IgD-negative memory B cell (primary cell): ENCODE measurements at regions not wholly inside any gene's neighbourhood (a gene's known extent, or its start where the extent isn't known, plus 50 kb on each side); places are given as distances from the start of the nearest gene placed in this dataset.

ENCODE experiments used
- H3K27ac Mint-ChIP-seq, 3 donors: one replicate each; pipeline ENCODE4 v1.8.0; 2020 to 2022; ENCODE audit warnings: mild to moderate bottlenecking in 3 of 3, mixed read lengths in 3 of 3, moderate library complexity in 1 of 3
- H3K27me3 Mint-ChIP-seq: one replicate; pipeline ENCODE4 v1.8.0; 2021; ENCODE audit warnings: mixed read lengths
- H3K36me3 Mint-ChIP-seq: one replicate; pipeline ENCODE4 v1.8.0; 2020; ENCODE audit warnings: mild to moderate bottlenecking, mixed read lengths
- H3K4me1 Mint-ChIP-seq, 3 donors: one replicate each; pipeline ENCODE4 v1.8.0; 2020 to 2022; ENCODE audit warnings: mixed read lengths in 3 of 3, mild to moderate bottlenecking in 1 of 3
- H3K4me3 Mint-ChIP-seq, 4 donors: one replicate each; pipeline ENCODE4 v1.8.0; 2020 to 2022; ENCODE audit warnings: mild to moderate bottlenecking in 4 of 4, mixed read lengths in 4 of 4, moderate library complexity in 3 of 4
- H3K9me3 Mint-ChIP-seq, 3 donors: one replicate each; pipeline ENCODE4 v1.8.0; 2020 to 2021; ENCODE audit warnings: mixed read lengths in 3 of 3, mild to moderate bottlenecking in 1 of 3

DNA sequence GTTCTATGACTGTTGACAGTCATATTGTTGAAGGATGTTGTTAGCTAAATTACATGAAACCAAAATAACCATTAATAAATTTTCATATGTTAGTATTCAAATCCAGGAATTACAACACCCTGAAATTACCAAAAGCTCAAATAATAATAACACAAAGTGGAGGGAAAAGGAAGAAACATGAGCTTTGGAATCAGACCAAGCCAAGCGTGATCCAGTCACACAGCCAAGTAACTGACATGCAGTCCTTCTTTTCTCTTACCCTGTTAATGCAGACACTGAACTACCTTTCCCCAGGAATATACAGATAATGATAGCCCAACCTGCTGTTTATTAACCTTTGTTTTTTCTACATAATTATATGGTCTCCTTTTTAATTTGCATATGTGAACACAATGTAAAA lies 130.2 kb downstream of the HS3ST1 start:
- Mint-ChIP-seq H3K27me3 (no peaks in the 10 kb centered on the region), H3K9me3 (no peaks in the 10 kb centered on the region), H3K4me3 (no peak overlapping the region)

DNA sequence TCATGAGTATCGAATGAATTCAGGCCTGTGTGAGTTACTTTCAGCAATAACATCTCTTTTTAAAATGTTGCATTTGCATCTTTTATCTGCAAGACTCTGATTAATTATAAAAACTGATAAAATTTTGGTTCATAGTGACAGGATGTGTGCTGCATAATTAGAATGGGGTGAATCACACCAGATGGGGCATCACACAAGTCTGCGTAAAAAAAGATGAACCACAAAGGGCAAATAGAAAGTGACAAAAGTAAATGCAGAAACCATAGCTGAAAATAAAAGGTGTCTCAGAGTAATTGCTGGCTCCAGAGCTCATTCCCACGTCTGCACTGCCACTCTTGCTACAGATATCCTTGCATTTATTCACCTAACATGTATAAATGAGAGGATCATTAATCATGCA lies 131.1 kb downstream of the HS3ST1 start:
- no peaks in the 10 kb centered on the region for H3K27me3 Mint-ChIP-seq

More for the DNA sequence above, 130.2 kb downstream of the HS3ST1 start:
- Mint-ChIP-seq H3K27ac (no peak overlapping the region), H3K4me1 (peaks cover 12 to 28% (median 16%) of the 10 kb centered on the region in 3 donors), H3K36me3 (peaks cover 2% of the 10 kb centered on the region)

DNA sequence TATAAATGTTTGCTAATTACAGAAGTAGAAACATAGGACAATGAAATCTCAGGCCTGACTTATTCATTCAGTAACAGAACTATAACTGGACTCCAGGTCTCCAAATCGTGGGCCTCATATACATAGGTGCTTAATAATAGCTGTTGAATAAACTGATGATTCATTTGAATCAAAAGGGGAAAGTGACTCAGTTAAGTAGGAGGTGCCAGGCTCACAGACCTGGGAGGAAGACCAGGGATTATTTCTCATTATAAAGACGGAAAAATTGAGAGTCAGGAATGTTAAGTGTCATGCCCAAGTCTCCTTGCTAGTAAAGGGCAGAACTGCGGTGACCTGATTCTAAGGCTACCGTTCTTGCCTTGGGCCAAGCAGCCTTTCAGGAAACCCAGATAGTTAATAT lies 131.5 kb downstream of the HS3ST1 start:
- Mint-ChIP-seq H3K36me3 (peaks cover 2% of the 10 kb centered on the region), H3K4me3 (peak overlapping the region in 1 of 4 donors; percentile 47), H3K4me1 (peaks cover 12 to 28% (median 13%) of the 10 kb centered on the region in 3 donors), H3K27ac (no peak overlapping the region), H3K27me3 (no peaks in the 10 kb centered on the region), H3K9me3 (no peaks in the 10 kb centered on the region)

More for the DNA sequence above, 131.1 kb downstream of the HS3ST1 start:
- H3K9me3 Mint-ChIP-seq, result no peaks in the 10 kb centered on the region
- H3K36me3 Mint-ChIP-seq, result peaks cover 2% of the 10 kb centered on the region
- no peak overlapping the region for H3K27ac Mint-ChIP-seq
- H3K4me3 Mint-ChIP-seq, result peak overlapping the region in 1 of 4 donors; percentile 47
- H3K4me1 Mint-ChIP-seq, result peaks cover 12 to 28% (median 13%) of the 10 kb centered on the region in 3 donors

DNA sequence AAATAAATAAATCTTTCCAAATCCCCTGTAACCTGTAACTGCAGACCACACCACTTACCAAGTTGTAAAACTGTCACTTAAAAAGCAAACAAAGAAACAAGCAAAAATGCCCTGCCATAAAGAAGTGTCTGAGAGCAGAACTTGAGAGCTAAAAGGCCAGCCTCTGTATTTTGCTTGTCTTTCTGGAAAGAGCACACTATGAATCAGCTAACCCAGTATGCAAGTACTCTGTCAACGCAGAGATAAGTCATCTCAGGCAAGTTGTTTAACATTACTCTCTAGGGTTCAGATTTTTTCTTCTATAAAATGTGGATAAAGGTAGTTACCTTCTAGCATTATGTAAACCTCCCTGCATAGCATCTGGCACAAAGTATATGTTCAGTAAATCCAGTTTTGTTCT lies 134.8 kb downstream of the HS3ST1 start:
- Mint-ChIP-seq H3K36me3 (peaks cover 2% of the 10 kb centered on the region), H3K4me3 (no peak overlapping the region), H3K27me3 (no peaks in the 10 kb centered on the region), H3K4me1 (peaks cover 10 to 28% (median 13%) of the 10 kb centered on the region in 3 donors), H3K9me3 (no peaks in the 10 kb centered on the region), H3K27ac (no peak overlapping the region)

DNA sequence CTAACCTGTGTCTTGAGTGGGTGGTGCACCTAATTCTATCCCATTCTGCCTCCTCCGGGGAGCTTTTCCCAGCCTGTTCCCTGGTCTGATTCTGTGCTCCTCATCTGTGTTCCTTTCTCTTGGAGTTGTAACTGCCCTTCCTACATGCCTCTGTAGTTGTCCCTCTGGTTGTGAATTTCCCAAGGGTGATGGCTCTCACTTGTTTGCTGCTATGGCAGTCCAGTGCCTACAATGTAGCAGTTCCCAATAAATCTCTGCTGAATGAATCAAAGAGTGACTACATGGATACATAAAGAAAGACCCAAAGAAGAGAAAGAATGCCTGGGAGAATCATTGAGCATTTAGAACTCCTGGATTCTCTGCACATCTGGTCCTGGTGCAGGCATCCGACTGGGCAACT lies 141.6 kb downstream of the HS3ST1 start:
- peaks cover 9 to 16% (median 15%) of the 10 kb centered on the region in 3 donors for H3K9me3 Mint-ChIP-seq
- H3K27me3 Mint-ChIP-seq, result no peaks in the 10 kb centered on the region
- H3K36me3 Mint-ChIP-seq, result no peaks in the 10 kb centered on the region
- H3K27ac Mint-ChIP-seq, result peak overlapping the region in 1 of 3 donors; percentile 54
- H3K4me3 Mint-ChIP-seq, result peak overlapping the region in 2 of 4 donors; percentile 30 to 54
- peaks cover 10 to 17% (median 11%) of the 10 kb centered on the region in 3 donors for H3K4me1 Mint-ChIP-seq

DNA sequence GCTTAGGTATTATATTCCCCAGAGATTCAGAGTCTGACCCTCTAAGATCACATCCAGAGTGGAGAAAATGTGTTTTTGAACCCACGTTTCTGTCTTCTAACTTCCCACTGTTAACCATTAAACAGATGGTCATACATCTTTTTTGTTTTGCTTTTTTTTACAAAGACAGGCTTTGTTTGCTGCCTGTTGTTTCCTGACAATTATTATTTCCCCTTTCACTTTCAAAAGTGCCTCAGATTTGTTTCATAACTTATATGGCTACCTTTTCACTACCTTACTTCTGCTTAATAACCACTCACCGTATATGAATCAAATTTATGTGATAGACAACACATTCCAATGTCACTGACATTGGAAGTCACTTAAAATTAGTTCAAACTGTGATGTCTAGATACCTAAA lies 142.2 kb downstream of the HS3ST1 start:
- Mint-ChIP-seq H3K27ac (peak overlapping the region; percentile 2 to 54 (median 8)), H3K4me3 (peak overlapping the region in 2 of 4 donors; percentile 6 to 54), H3K4me1 (peaks cover 10 to 17% (median 11%) of the 10 kb centered on the region in 3 donors)

DNA sequence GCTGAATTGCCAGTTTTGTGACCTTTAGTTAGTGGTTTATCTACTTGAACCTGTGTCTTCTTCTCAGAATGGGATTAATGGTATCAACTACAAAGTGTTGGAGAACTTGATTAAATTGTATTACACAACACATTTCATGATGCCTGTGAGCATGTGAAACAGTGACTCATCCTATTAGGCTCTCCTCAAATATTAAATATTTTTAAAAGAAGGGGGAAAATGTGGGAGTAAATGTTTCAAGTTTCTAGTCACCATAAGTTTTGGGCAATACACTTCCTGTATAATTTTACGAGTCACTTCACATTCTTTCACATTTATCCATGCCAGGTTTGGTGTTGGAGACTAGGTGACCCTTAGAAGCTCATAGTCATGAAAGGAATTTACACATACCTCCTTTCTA lies 147.0 kb downstream of the HS3ST1 start:
- Mint-ChIP-seq H3K4me1 (peaks cover 4 to 6% (median 5%) of the 10 kb centered on the region in 3 donors), H3K9me3 (peaks cover 6 to 20% (median 16%) of the 10 kb centered on the region in 3 donors), H3K27me3 (no peaks in the 10 kb centered on the region), H3K27ac (no peak overlapping the region), H3K36me3 (no peaks in the 10 kb centered on the region), H3K4me3 (no peak overlapping the region)

More for the DNA sequence above, 142.2 kb downstream of the HS3ST1 start:
- Mint-ChIP-seq H3K9me3 (peaks cover 9 to 16% (median 15%) of the 10 kb centered on the region in 3 donors), H3K27me3 (no peaks in the 10 kb centered on the region), H3K36me3 (no peaks in the 10 kb centered on the region)

DNA sequence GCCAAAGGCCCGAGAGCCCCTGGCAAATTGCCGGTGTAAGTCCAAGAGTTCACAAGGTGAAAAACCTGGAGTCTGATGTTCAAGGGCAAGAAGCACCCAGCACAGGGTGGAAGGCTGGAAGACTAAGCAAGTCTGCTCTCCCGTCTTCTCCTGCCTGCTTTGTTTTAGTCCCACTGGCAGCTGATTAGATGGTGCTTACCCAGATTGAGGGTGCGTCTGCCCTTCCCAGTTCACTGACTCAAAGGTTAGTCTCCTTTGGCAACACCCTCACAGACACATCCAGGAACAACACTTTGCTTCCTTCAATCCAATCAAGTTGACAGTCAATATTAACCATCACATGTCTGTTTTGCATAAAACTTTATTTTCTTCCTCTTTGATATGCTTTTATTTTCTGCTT lies 157.4 kb downstream of the HS3ST1 start:
- Mint-ChIP-seq H3K27ac (no peak overlapping the region), H3K36me3 (peaks cover 7% of the 10 kb centered on the region), H3K4me1 (peaks cover 0 to 6% (median 3%) of the 10 kb centered on the region in 3 donors), H3K27me3 (no peaks in the 10 kb centered on the region), H3K9me3 (peaks cover 2 to 11% (median 9%) of the 10 kb centered on the region in 3 donors), H3K4me3 (no peak overlapping the region)

DNA sequence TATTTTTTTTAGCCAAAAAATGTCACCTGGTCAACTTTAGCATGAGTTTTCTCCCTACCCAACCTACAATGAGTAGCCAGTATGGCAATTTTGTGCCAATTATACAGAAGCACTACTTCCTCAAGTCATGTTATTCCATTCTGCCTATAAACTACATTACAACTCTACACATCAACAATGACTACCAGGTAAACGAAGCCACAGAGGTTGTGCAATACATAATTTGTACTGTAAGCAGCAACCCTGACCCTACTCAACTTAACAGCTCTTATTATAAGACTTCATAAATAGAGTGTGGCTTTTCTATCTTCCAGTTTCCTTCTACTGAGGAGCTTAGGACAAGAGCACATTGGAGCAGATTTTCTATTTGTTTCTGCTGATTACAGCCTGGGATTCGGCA lies 160.5 kb downstream of the HS3ST1 start:
- Mint-ChIP-seq H3K36me3 (peaks cover 8% of the 10 kb centered on the region), H3K27me3 (peaks cover 1% of the 10 kb centered on the region), H3K4me3 (no peak overlapping the region), H3K4me1 (peaks cover 0 to 6% (median 3%) of the 10 kb centered on the region in 3 donors), H3K9me3 (peaks cover 2 to 11% (median 9%) of the 10 kb centered on the region in 3 donors), H3K27ac (no peak overlapping the region)

DNA sequence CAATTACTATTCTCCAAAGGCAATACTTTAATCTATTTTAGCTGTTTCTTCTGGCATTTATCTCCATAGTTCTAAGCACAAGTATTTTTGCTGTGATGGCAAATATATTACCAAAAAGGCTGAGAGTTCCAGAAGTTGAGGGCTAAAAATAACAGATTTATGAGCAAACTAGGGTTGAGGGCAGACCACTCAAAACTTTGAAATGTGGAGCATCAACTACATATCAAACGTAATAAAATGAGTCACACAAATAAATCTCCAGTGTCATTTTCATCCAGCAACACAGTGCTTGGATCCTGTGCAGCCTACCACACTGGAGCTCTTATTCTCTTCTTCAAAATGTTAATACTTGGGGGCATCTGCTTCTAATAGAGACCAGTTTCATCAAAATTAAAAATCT lies 163.9 kb downstream of the HS3ST1 start:
- H3K4me1 Mint-ChIP-seq, result no peaks in the 10 kb centered on the region
- H3K27me3 Mint-ChIP-seq, result peaks cover 1% of the 10 kb centered on the region
- H3K27ac Mint-ChIP-seq, result no peak overlapping the region
- H3K9me3 Mint-ChIP-seq, result peaks cover 2 to 9% (median 8%) of the 10 kb centered on the region in 3 donors
- no peak overlapping the region for H3K4me3 Mint-ChIP-seq
- H3K36me3 Mint-ChIP-seq, result peaks cover 3% of the 10 kb centered on the region

DNA sequence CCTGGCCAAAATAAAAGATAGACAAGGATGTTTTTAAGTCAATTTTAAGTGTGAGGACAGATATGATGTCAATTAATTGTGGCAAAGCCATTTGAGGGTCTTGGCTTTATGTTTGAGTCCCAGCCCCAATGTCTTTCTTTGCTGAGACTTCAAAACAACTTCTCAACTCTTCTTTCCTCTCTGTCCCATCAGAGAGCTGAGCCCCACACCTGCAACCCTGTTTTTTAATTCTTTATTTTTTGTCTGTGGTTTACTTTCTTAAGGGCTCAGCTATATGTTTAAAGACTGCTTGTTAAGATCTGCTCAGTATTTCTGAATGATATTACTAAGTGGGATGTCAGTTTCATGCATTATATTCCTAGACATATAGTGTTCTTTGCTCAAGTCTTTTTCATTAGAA lies 164.3 kb downstream of the HS3ST1 start:
- H3K36me3 Mint-ChIP-seq, result peaks cover 3% of the 10 kb centered on the region
- no peak overlapping the region for H3K27ac Mint-ChIP-seq
- peaks cover 2 to 9% (median 8%) of the 10 kb centered on the region in 3 donors for H3K9me3 Mint-ChIP-seq
- no peaks in the 10 kb centered on the region for H3K4me1 Mint-ChIP-seq
- H3K27me3 Mint-ChIP-seq, result peaks cover 1% of the 10 kb centered on the region
- no peak overlapping the region for H3K4me3 Mint-ChIP-seq

DNA sequence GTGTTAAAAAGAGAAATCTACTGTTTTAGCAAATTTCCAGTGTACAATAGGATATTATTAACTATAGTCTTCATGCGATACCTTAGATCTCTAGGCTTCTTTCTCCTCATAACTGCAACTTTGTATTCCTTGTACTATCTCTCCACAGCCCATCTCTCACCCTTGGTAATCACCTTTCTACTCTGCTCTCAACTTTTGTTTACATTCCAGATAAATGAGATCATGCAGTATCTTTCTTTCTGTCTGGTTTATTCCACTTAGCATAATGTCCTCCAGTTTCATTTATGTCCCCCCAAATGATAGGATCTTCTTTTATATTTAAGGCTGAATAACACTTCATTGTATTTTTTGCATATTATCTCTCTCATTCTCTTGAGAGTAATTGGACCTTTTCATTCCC lies 165.5 kb downstream of the HS3ST1 start:
- Mint-ChIP-seq H3K27me3 (peaks cover 1% of the 10 kb centered on the region), H3K4me1 (no peaks in the 10 kb centered on the region), H3K36me3 (peaks cover 3% of the 10 kb centered on the region), H3K27ac (no peak overlapping the region), H3K4me3 (no peak overlapping the region), H3K9me3 (peaks cover 2 to 9% (median 8%) of the 10 kb centered on the region in 3 donors)

DNA sequence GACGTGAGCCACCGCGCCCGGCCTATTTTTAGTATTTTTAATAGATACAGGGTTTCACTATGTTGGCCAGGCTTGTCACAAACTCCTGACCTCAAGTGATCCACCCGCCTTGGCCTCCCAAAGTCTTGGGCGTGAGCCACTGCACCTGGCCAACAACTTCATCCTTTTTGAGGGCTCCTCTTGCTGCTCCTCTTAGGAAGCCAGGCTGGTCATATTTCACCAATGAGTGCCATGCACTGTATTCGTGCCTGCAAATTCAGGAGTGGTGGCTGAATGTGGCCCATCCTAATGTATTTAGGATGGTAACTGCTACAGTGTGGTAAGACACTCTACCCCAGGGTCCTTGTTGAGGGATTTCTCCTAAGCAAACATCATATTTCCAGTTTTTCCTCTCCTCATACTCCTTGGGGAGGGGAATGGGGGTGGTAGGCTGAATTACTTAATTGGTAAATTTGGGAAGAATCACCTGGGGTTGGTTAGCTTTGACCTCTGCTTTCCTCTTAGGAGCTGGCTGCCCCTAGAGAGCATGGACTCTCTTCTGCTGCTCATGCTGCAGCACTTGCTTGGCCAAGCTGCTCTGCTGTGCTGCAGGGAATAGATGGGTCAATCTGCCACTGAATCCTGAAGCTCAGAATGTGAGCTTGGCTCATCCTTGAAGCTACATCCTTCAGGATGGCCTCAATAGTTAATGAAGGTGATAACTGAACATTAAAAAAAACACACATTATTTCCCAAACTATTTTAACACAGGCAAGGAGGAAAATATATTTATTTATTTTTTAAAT lies 167.4 kb downstream of the HS3ST1 start:
- Mint-ChIP-seq H3K4me1 (no peaks in the 10 kb centered on the region), H3K27me3 (peaks cover 1% of the 10 kb centered on the region), H3K27ac (no peak overlapping the region), H3K9me3 (no peaks in the 10 kb centered on the region), H3K4me3 (peak overlapping the region in 1 of 4 donors; percentile 30), H3K36me3 (peaks cover 1% of the 10 kb centered on the region)

DNA sequence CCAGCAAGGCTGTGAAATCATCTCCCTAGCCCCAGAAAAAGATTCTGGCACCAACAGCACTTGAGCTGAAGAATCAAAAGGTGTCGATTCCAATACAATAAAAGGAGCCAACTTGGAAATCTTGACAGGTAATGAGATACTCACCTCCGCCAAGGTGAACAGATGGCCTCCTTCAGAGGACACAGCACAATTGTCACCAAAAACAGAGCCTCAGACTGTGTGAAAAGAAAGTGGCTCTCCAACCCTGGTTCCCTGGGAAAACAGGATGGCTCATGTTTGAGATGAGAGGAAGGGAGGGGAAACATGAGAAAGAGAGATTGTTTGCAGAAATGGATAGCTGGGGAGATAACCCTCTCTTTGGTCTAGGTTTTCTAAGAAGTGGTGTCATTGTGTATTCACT lies 168.9 kb downstream of the HS3ST1 start:
- H3K4me3 Mint-ChIP-seq, result no peak overlapping the region
- no peaks in the 10 kb centered on the region for H3K4me1 Mint-ChIP-seq
- peaks cover 1% of the 10 kb centered on the region for H3K27me3 Mint-ChIP-seq
- H3K27ac Mint-ChIP-seq, result no peak overlapping the region
- H3K36me3 Mint-ChIP-seq, result no peaks in the 10 kb centered on the region
- no peaks in the 10 kb centered on the region for H3K9me3 Mint-ChIP-seq

DNA sequence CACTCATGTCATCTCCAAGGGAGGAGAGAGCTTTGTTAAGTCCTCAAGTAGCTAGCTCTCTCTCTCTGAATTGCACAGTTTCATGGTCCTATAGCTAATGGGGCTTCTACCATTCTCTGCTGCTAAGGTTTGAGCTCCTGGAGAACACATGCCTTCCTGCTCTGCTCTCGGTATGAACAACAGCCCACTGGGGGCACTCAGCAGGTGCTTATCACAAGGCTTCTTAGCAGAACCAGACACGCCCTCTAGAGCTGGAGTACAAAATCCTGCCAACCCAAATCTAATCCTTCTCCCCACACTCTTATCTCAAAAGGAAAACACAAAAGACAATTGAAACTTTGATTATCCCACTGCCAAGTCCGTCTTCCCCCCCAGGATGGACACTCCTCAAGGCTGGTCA lies 176.5 kb downstream of the HS3ST1 start:
- Mint-ChIP-seq H3K4me1 (peaks cover 7 to 22% (median 19%) of the 10 kb centered on the region in 3 donors), H3K27ac (no peak overlapping the region), H3K4me3 (peak overlapping the region in 1 of 4 donors; percentile 61), H3K9me3 (no peaks in the 10 kb centered on the region), H3K36me3 (no peaks in the 10 kb centered on the region), H3K27me3 (no peaks in the 10 kb centered on the region)

DNA sequence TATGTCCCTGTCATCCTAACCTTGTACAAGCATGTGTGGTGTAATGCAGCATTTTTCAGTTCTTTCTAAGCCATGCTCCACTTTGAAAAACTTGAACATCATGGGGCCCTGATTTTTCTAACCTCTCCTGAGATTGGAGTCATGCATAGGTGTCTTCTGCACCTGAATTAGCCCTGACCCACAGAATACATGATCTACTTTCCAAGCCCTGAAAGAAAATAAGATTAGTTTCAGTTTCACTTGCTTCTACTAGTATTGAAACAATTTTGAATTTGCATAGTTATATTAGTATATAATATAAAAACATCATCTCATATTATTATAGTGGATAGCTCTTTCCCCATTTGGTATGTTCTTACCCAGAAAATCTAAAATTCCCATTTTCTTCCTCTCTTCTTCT lies 178.2 kb downstream of the HS3ST1 start:
- Mint-ChIP-seq H3K9me3 (peaks cover 0 to 7% (median 0%) of the 10 kb centered on the region in 3 donors), H3K4me1 (peaks cover 7 to 22% (median 19%) of the 10 kb centered on the region in 3 donors), H3K27ac (no peak overlapping the region), H3K36me3 (no peaks in the 10 kb centered on the region), H3K27me3 (no peaks in the 10 kb centered on the region), H3K4me3 (no peak overlapping the region)
